ENCODE measurements at regions not wholly inside any gene's neighbourhood (a gene's known extent, or its start where the extent isn't known, plus 50 kb on each side); places are given as distances from the start of the nearest gene placed in this dataset.

DNA sequence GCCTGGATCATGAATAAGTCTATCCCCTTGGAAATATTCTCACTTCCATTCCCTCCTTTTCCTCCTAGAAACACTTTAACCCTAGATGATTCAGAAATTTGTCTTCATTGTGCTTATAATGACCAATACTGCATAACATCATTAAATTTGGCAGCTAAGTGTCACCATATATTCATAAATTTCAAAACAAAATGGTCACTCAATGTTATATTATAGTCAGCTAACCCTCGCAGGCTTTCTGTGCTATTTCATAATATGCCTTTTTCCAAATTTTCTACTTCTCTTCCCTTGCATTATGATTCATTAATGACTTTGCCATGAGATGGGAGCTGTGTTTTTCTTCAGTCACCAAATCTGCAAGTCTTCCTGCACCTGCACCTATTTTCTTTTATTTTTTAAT is 308.3 kb upstream of the AKR1E2 start:
- Histone ChIP-seq H3K4me3 (no peak overlapping the region), H3K27ac (no peak overlapping the region), H3K36me3 (no peaks in the 10 kb centered on the region), H3K4me1 (peaks cover 3 to 30% (median 19%) of the 10 kb centered on the region in 6 donors), H3K9me3 (peaks cover 0 to 4% (median 0%) of the 10 kb centered on the region in 8 donors), H3K27me3 (replicated peaks in 1 of 7) (no peaks in the 10 kb centered on the region)
- no peak for TF ChIP-seq POLR2AphosphoS5 (IDR thresholded peaks at IDR 0.05)
- no peak for TF ChIP-seq POLR2A (IDR thresholded peaks at IDR 0.05)
- TF ChIP-seq, protein P1, sequence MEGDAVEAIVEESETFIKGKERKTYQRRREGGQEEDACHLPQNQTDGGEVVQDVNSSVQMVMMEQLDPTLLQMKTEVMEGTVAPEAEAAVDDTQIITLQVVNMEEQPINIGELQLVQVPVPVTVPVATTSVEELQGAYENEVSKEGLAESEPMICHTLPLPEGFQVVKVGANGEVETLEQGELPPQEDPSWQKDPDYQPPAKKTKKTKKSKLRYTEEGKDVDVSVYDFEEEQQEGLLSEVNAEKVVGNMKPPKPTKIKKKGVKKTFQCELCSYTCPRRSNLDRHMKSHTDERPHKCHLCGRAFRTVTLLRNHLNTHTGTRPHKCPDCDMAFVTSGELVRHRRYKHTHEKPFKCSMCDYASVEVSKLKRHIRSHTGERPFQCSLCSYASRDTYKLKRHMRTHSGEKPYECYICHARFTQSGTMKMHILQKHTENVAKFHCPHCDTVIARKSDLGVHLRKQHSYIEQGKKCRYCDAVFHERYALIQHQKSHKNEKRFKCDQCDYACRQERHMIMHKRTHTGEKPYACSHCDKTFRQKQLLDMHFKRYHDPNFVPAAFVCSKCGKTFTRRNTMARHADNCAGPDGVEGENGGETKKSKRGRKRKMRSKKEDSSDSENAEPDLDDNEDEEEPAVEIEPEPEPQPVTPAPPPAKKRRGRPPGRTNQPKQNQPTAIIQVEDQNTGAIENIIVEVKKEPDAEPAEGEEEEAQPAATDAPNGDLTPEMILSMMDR (IDR thresholded peaks at IDR 0.05 in 8 of 11, conservative IDR thresholded peaks at IDR 0.05 in 3 of 11): no peak
- no peak for DNase-seq
- WGBS, 5 donors: 86 to 95% (median 88%) methylated on average over 1 of the region's 1 CpG
- intact Hi-C loops (cut with DNase I; ENCODE audit: low total_unique reads): no loop called here

DNA sequence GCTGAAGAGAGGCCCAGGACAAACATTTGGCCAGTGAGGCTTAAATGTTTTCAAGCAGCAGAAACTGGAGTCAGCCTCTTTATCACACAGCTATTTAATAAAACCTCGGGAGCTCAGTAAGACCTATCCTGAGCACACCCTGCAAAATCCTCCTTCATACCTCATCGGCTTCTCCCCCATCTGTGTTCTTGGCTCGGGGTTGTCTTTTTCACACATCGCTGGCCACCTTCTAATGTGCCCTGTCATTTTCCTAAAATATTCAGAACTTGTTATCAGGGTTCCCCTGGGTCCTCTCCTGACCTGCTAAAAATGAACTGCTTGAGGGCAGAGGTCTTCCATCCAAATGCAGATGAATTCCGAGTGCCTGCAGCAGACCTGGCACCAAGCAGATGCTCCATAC is 310.3 kb upstream of the AKR1E2 start:
- intact Hi-C loops (cut with DNase I; ENCODE audit: low total_unique reads): no loop called here
- H3K4me1 ChIP-seq: peaks cover 3 to 33% (median 20%) of the 10 kb centered on the region in 6 donors
- TF ChIP-seq POLR2A (IDR thresholded peaks at IDR 0.05): no peak
- no peak for TF ChIP-seq POLR2AphosphoS5 (IDR thresholded peaks at IDR 0.05)
- TF ChIP-seq, protein P1 (IDR thresholded peaks at IDR 0.05 in 8 of 11, conservative IDR thresholded peaks at IDR 0.05 in 3 of 11): no peak
- peaks cover 0 to 4% (median 0%) of the 10 kb centered on the region in 8 donors for H3K9me3 ChIP-seq
- no peaks in the 10 kb centered on the region for H3K27me3 ChIP-seq (replicated peaks in 1 of 7)
- peak overlapping the region in 2 of 8 donors; percentile 76 to 77 for H3K27ac ChIP-seq
- WGBS, 5 donors: 68 to 85% (median 75%) methylated on average over 5 of the region's 5 CpGs
- DNase-seq: no peak
- H3K4me3 ChIP-seq: no peak overlapping the region
- no peaks in the 10 kb centered on the region for H3K36me3 ChIP-seq

DNA sequence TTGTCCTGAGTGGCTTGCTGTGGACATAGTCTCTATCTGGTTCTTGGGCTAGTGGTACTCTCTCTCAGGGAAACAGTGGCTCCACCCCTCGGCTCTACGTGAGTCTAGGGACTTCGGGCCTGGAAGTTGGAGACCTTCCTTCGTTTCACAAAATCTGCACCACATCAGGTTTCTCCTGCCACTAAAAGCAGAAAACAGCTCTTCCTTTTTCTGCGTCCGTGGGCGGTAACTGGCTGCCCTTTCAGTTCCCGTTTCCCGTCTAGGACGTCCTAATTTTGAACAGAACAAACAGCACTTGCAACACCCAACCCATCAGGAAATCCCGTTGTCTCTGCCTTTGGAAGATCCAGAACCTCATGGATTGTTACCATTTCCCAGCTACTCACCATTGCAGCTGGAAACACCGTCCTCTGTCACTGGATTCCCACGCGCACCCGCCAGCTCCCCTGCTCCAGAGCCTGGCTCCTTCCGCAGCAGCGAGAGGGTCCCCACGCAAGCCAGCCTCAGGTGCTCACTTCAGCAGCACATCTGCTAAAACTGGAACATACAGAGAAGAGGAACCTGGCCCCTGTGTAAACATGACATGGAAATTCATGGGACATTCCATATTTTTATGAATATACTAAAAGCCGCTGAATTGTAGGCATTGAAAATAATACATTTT is 311.4 kb upstream of the AKR1E2 start:
- H3K36me3 ChIP-seq: no peaks in the 10 kb centered on the region
- peak overlapping the region in 6 of 8 donors; percentile 30 to 77 (median 65) for H3K27ac ChIP-seq
- no peak for DNase-seq
- TF ChIP-seq, protein P1 (IDR thresholded peaks at IDR 0.05 in 8 of 11, conservative IDR thresholded peaks at IDR 0.05 in 3 of 11): no peak
- TF ChIP-seq POLR2AphosphoS5 (IDR thresholded peaks at IDR 0.05): peak; percentile 34 to 65 (median 36)
- H3K4me1 ChIP-seq: peaks cover 3 to 33% (median 20%) of the 10 kb centered on the region in 6 donors
- no peaks in the 10 kb centered on the region for H3K27me3 ChIP-seq (replicated peaks in 1 of 7)
- peak overlapping the region in 1 of 8 donors; percentile 39 for H3K4me3 ChIP-seq
- peaks cover 0 to 4% (median 0%) of the 10 kb centered on the region in 8 donors for H3K9me3 ChIP-seq
- WGBS, 5 donors: 38 to 51% (median 45%) methylated on average over 19 of the region's 19 CpGs
- intact Hi-C loops (cut with DNase I; ENCODE audit: low total_unique reads): no loop called here

DNA sequence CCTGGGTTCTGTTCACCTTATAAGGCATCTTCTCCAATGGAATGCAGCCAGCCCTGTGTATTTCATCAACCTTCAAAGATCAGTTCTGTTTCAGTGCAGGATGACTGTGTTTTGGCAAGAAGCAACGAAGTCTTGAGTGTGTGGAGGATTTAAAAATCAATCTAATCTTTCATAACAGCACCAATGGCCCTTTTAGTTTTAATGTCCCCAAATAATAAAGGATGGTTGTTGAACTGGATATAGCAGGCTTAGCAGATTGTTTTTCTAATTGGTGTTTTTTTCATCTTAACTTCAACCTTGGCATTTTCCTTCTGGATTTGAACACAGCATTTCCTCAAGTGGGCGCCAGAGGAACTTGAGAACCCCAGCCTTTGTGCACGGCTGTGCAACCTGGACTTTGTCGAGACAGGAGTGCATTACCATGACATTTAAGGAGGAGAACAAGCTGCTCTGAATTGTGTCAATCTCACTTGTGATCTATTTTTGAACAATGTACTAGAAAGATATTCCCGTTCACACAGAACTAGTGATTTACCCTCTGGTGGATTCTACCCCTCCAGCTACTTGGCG is 313.3 kb upstream of the AKR1E2 start:
- intact Hi-C loops (cut with DNase I; ENCODE audit: low total_unique reads): no loop called here
- 49 to 68% (median 62%) methylated on average over 6 of the region's 6 CpGs for WGBS, 5 donors
- H3K9me3 ChIP-seq: peaks cover 0 to 4% (median 0%) of the 10 kb centered on the region in 8 donors
- DNase-seq: no peak
- no peak overlapping the region for H3K4me3 ChIP-seq
- no peaks in the 10 kb centered on the region for H3K36me3 ChIP-seq
- peaks cover 3 to 33% (median 20%) of the 10 kb centered on the region in 6 donors for H3K4me1 ChIP-seq
- H3K27me3 ChIP-seq (replicated peaks in 1 of 7): no peaks in the 10 kb centered on the region
- H3K27ac ChIP-seq: no peak overlapping the region
- TF ChIP-seq, protein P1 (IDR thresholded peaks at IDR 0.05 in 8 of 11, conservative IDR thresholded peaks at IDR 0.05 in 3 of 11): peak in 6 of 11 experiments; percentile 7 to 38 (median 26)
- TF ChIP-seq POLR2A (IDR thresholded peaks at IDR 0.05): no peak
